Fibroblast of skin of right quadriceps (primary cell): ENCODE measurements at regions not wholly inside any gene's neighbourhood (a gene's known extent, or its start where the extent isn't known, plus 50 kb on each side); places are given as distances from the start of the nearest gene placed in this dataset.
A peak's percentile ranks its signal among the peaks of the same experiment; 100 is the strongest.

ENCODE experiments used
- DNase-seq: peaks from one replicate; pipeline ENCODE4 v3.0.0-alpha.2; 2013

- peak; percentile 35 for DNase-seq
Observed at GRCh38 chr18:21997207-21998143, 171.9 kb upstream of the GATA6 start.

- DNase-seq, result no peak
Observed at GRCh38 chr18:21998486-21998885, 170.9 kb upstream of the GATA6 start.

GRCh38 chr18:22001912-22002487, 167.4 kb upstream of the GATA6 start:
- no peak for DNase-seq

GRCh38 chr18:22005191-22005841, 164.1 kb upstream of the GATA6 start:
- no peak for DNase-seq

GRCh38 chr18:22006458-22006857, 162.9 kb upstream of the GATA6 start:
- DNase-seq, result no peak

- DNase-seq, result no peak
Observed at GRCh38 chr18:22009242-22009641, 160.1 kb upstream of the GATA6 start.

- no peak for DNase-seq
Observed at GRCh38 chr18:22013993-22014392, 155.4 kb upstream of the GATA6 start.

GRCh38 chr18:22015156-22015555, 154.2 kb upstream of the GATA6 start:
- no peak for DNase-seq

GRCh38 chr18:22018366-22018765, 151.0 kb upstream of the GATA6 start:
- DNase-seq, result no peak

GRCh38 chr18:22019193-22019592, 150.2 kb upstream of the GATA6 start:
- DNase-seq, result no peak

- DNase-seq, result no peak
Observed at GRCh38 chr18:22020127-22020866, 149.1 kb upstream of the GATA6 start.

GRCh38 chr18:22020867-22021370, 148.5 kb upstream of the GATA6 start:
- DNase-seq, result no peak

- DNase-seq, result no peak
Observed at GRCh38 chr18:22021701-22022100, 147.7 kb upstream of the GATA6 start.

GRCh38 chr18:22024924-22025323, 144.5 kb upstream of the GATA6 start:
- no peak for DNase-seq

- DNase-seq, result no peak
Observed at GRCh38 chr18:22026362-22026761, 143.0 kb upstream of the GATA6 start.

- no peak for DNase-seq
Observed at GRCh38 chr18:22026889-22027288, 142.5 kb upstream of the GATA6 start.

- no peak for DNase-seq
Observed at GRCh38 chr18:22031611-22032010, 137.8 kb upstream of the GATA6 start.

GRCh38 chr18:22032392-22032961, 136.9 kb upstream of the GATA6 start:
- DNase-seq, result peak; percentile 90

- DNase-seq, result no peak
Observed at GRCh38 chr18:22033085-22033484, 136.3 kb upstream of the GATA6 start.

GRCh38 chr18:22034276-22034675, 135.1 kb upstream of the GATA6 start:
- DNase-seq, result no peak

GRCh38 chr18:22040533-22040932, 128.9 kb upstream of the GATA6 start:
- DNase-seq, result no peak

- DNase-seq, result no peak
Observed at GRCh38 chr18:22043837-22044236, 125.6 kb upstream of the GATA6 start.
